ENCODE measurements at regions not wholly inside any gene's neighbourhood (a gene's known extent, or its start where the extent isn't known, plus 50 kb on each side); places are given as distances from the start of the nearest gene placed in this dataset.

DNA sequence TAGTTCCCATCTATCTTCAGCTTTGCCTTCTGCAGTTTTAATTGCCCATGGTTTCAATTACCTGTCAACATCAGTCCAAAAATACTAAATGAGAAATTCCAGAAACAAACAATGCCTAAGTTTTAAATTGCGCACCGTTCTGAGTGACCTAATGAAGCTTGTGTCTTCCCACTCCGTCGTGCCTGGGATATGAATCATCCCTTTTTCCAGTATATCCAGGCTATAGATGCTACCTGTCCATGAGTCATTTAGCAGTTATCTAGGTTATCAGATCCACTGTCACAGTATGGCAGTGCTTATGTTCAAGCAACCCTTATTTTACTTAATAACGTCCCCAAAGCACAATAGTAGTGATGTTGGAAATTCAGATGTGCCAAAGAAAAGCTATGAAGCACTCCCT lies 363.6 kb upstream of the FAM241A start:
- ATAC-seq: no peak
- CTCF ChIA-PET: no interaction called here

DNA sequence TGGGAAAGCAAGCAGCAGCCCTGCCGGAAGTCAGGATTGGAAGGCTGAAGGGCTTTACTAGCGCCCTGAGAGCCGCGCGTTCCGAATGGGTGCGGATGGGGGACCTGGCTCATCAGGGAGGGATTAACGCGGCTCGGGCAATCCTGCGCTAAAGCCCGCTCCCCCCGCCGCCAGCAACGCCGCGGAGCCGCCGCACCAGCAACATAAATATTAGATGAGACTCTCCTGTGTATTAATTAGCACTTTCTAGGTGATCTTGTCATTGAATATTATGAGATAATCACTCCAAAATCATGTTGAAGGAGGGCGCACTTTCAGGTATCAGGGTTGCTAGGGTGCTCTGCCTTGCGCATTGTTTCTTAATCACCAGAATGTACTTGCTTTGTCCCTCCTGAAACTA lies 357.2 kb upstream of the FAM241A start:
- no peak for ATAC-seq
- H3K9me3 ChIP-seq: no peaks in the 10 kb centered on the region
- no peak for FAIRE-seq
- TF ChIP-seq, protein P1, sequence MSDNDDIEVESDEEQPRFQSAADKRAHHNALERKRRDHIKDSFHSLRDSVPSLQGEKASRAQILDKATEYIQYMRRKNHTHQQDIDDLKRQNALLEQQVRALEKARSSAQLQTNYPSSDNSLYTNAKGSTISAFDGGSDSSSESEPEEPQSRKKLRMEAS (IDR thresholded peaks at IDR 0.05): no peak
- no peak for TF ChIP-seq NR3C1 (IDR thresholded peaks at IDR 0.05)
- TF ChIP-seq ZNF302 (CRISPR knock-in tag; IDR thresholded peaks at IDR 0.05): no peak
- no peak for TF ChIP-seq HOXB13 (CRISPR knock-in tag; IDR thresholded peaks at IDR 0.05; ENCODE audit: low read depth)
- TF ChIP-seq HOXA7 (CRISPR knock-in tag; IDR thresholded peaks at IDR 0.05): no peak
- TF ChIP-seq, protein P2, sequence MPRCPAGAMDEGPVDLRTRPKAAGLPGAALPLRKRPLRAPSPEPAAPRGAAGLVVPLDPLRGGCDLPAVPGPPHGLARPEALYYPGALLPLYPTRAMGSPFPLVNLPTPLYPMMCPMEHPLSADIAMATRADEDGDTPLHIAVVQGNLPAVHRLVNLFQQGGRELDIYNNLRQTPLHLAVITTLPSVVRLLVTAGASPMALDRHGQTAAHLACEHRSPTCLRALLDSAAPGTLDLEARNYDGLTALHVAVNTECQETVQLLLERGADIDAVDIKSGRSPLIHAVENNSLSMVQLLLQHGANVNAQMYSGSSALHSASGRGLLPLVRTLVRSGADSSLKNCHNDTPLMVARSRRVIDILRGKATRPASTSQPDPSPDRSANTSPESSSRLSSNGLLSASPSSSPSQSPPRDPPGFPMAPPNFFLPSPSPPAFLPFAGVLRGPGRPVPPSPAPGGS (IDR thresholded peaks at IDR 0.05): no peak
- H3K4me2 ChIP-seq: no peak overlapping the region
- ChIA-PET CTCF (no interaction called here), POLR2A (no interaction called here)
- no peaks in the 10 kb centered on the region for H3K4me1 ChIP-seq
- WGBS (ENCODE audit: missing lambda C conversion rate): 69% methylated on average over 21 of the region's 21 CpGs
- no peak overlapping the region for H3K27ac ChIP-seq
- DNase-seq (ENCODE audit: low read depth in 1 of 2, low spot score in 1 of 2): no peak
- H3K4me3 ChIP-seq: no peak overlapping the region

More for the DNA sequence above, 363.6 kb upstream of the FAM241A start:
- POLR2A ChIA-PET: no interaction called here
- Histone ChIP-seq H3K4me2 (no peak overlapping the region), H3K27ac (no peak overlapping the region), H3K4me3 (no peak overlapping the region), H3K4me1 (no peaks in the 10 kb centered on the region), H3K9me3 (no peaks in the 10 kb centered on the region)
- WGBS (ENCODE audit: missing lambda C conversion rate): 11% methylated on average over 5 of the region's 5 CpGs
- TF ChIP-seq FOXS1 (CRISPR knock-in tag; IDR thresholded peaks at IDR 0.05): no peak
- TF ChIP-seq EHF (CRISPR knock-in tag; IDR thresholded peaks at IDR 0.05): no peak
- no peak for TF ChIP-seq ZC3H11A (IDR thresholded peaks at IDR 0.05)
- TF ChIP-seq KDM1A (IDR thresholded peaks at IDR 0.05; ENCODE audit: low read depth): no peak
- TF ChIP-seq HEYL (CRISPR knock-in tag; IDR thresholded peaks at IDR 0.05): no peak
- TF ChIP-seq, protein P3, sequence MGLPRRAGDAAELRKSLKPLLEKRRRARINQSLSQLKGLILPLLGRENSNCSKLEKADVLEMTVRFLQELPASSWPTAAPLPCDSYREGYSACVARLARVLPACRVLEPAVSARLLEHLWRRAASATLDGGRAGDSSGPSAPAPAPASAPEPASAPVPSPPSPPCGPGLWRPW (IDR thresholded peaks at IDR 0.05): no peak
- TF ChIP-seq, protein P4, sequence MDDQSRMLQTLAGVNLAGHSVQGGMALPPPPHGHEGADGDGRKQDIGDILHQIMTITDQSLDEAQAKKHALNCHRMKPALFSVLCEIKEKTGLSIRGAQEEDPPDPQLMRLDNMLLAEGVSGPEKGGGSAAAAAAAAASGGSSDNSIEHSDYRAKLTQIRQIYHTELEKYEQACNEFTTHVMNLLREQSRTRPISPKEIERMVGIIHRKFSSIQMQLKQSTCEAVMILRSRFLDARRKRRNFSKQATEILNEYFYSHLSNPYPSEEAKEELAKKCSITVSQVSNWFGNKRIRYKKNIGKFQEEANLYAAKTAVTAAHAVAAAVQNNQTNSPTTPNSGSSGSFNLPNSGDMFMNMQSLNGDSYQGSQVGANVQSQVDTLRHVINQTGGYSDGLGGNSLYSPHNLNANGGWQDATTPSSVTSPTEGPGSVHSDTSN (IDR thresholded peaks at IDR 0.05): no peak
- TF ChIP-seq POLR2AphosphoS2 (conservative IDR thresholded peaks at IDR 0.05; ENCODE audit: low read length): no peak
- TF ChIP-seq MYC (IDR thresholded peaks at IDR 0.05; ENCODE audit: borderline replicate concordance, low read length): no peak
- TF ChIP-seq POLR2A (IDR thresholded peaks at IDR 0.05; ENCODE audit: low read length): no peak
- no peak for TF ChIP-seq MAFK (IDR thresholded peaks at IDR 0.05; ENCODE audit: partially characterized antibody)
- no peak for TF ChIP-seq HOXA7 (CRISPR knock-in tag; IDR thresholded peaks at IDR 0.05)
- TF ChIP-seq, protein P5, sequence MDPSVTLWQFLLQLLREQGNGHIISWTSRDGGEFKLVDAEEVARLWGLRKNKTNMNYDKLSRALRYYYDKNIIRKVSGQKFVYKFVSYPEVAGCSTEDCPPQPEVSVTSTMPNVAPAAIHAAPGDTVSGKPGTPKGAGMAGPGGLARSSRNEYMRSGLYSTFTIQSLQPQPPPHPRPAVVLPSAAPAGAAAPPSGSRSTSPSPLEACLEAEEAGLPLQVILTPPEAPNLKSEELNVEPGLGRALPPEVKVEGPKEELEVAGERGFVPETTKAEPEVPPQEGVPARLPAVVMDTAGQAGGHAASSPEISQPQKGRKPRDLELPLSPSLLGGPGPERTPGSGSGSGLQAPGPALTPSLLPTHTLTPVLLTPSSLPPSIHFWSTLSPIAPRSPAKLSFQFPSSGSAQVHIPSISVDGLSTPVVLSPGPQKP (IDR thresholded peaks at IDR 0.05; ENCODE audit: low read depth, low read length): no peak
- no peak for TF ChIP-seq CHD4 (IDR thresholded peaks at IDR 0.05; ENCODE audit: borderline replicate concordance)
- DNase-seq (ENCODE audit: low read depth in 1 of 2, low spot score in 1 of 2): no peak
- FAIRE-seq: no peak

DNA sequence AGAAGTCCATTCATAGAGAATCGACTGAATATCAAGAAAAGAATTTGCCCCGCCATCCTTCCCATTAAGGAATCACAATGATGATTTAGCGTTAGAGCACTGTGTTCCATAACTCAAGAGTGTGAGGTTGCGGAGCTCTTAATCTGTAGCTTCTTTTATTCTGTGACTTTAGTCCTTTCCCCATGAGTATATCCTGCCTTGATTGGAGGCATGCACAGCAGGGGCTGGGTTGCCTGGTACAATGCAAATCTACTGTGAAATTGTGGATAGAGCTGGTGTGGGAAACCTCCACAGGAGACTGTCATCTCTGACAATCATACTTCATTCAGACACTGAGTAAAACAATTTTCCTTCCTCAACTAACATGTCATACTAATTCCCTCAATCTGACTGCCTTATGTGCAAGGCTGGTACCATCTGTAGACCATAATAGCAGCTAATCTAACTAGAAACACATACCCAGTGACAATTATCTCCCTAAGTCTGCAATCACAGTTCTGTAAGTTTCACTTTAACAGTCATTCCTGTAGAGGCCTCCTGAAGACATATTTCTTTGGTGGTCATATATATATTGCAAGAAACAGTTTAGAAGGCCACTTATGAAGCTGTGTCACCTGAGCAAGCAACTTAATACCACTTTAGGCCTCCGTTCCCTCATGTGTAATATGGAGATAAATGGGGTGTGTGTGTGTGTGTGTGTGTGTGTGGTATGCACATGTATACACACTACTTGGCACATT lies 355.2 kb upstream of the FAM241A start:
- DNase-seq (ENCODE audit: low read depth in 1 of 2, low spot score in 1 of 2) (no peak), ATAC-seq (no peak), FAIRE-seq (no peak)
- Histone ChIP-seq H3K4me3 (no peak overlapping the region), H3K4me2 (no peak overlapping the region), H3K4me1 (no peaks in the 10 kb centered on the region), H3K9me3 (no peaks in the 10 kb centered on the region), H3K27ac (no peak overlapping the region)
- ChIA-PET POLR2A (no interaction called here), CTCF (no interaction called here)
- 65% methylated on average over 5 of the region's 5 CpGs for WGBS (ENCODE audit: missing lambda C conversion rate)
- TF ChIP-seq, protein P3 (IDR thresholded peaks at IDR 0.05): no peak
- no peak for TF ChIP-seq CHD4 (IDR thresholded peaks at IDR 0.05; ENCODE audit: borderline replicate concordance)
- TF ChIP-seq ZC3H11A (IDR thresholded peaks at IDR 0.05): no peak
- TF ChIP-seq, protein P2 (IDR thresholded peaks at IDR 0.05): no peak
- no peak for TF ChIP-seq EP300 (IDR thresholded peaks at IDR 0.05)
- no peak for TF ChIP-seq RCOR1 (IDR thresholded peaks at IDR 0.05; ENCODE audit: low read depth, low read length)
- no peak for TF ChIP-seq SREBF2 (IDR thresholded peaks at IDR 0.05)
- TF ChIP-seq ZSCAN20 (CRISPR knock-in tag; IDR thresholded peaks at IDR 0.05): no peak
- TF ChIP-seq, protein P6, sequence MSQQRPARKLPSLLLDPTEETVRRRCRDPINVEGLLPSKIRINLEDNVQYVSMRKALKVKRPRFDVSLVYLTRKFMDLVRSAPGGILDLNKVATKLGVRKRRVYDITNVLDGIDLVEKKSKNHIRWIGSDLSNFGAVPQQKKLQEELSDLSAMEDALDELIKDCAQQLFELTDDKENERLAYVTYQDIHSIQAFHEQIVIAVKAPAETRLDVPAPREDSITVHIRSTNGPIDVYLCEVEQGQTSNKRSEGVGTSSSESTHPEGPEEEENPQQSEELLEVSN (IDR thresholded peaks at IDR 0.05; ENCODE audit: borderline replicate concordance, low read depth): no peak
- no peak for TF ChIP-seq POLR2AphosphoS2 (conservative IDR thresholded peaks at IDR 0.05; ENCODE audit: low read length)
- no peak for TF ChIP-seq GATA3 (IDR thresholded peaks at IDR 0.05; ENCODE audit: borderline replicate concordance)
- TF ChIP-seq FOXS1 (CRISPR knock-in tag; IDR thresholded peaks at IDR 0.05): no peak
- no peak for TF ChIP-seq CEBPB (IDR thresholded peaks at IDR 0.05)
- TF ChIP-seq, protein P7, sequence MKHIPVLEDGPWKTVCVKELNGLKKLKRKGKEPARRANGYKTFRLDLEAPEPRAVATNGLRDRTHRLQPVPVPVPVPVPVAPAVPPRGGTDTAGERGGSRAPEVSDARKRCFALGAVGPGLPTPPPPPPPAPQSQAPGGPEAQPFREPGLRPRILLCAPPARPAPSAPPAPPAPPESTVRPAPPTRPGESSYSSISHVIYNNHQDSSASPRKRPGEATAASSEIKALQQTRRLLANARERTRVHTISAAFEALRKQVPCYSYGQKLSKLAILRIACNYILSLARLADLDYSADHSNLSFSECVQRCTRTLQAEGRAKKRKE (CRISPR knock-in tag; IDR thresholded peaks at IDR 0.05; ENCODE audit: low read depth): no peak
- no peak for TF ChIP-seq HOXB13 (CRISPR knock-in tag; IDR thresholded peaks at IDR 0.05; ENCODE audit: low read depth)
- no peak for TF ChIP-seq FOSB (CRISPR knock-in tag; IDR thresholded peaks at IDR 0.05)
